H1 (cell line): ENCODE measurements at regions not wholly inside any gene's neighbourhood (a gene's known extent, or its start where the extent isn't known, plus 50 kb on each side); places are given as distances from the start of the nearest gene placed in this dataset.

Experiments used
- CHD7 ChIP-seq: fragments of 300-600 bp; sonication (generic); IDR thresholded peaks from 2 replicates; pipeline ENCODE4 v1.7.1; 2012; ENCODE audit warnings: low read length, moderate library complexity, mild to moderate bottlenecking, inconsistent platforms; ENCODE audit not compliant: insufficient replicate concordance
- KDM1A ChIP-seq: fragments of 200-600, 300-600 bp; sonication (generic); IDR thresholded peaks from 2 replicates; pipeline ENCODE4 v1.7.1; 2016; ENCODE audit warnings: mild to moderate bottlenecking, low read length, borderline replicate concordance
- NANOG ChIP-seq: IDR thresholded peaks from 2 replicates; pipeline ENCODE4 v1.6.1; 2011; ENCODE audit warnings: low read length, low read depth, mild to moderate bottlenecking, inconsistent platforms; ENCODE audit not compliant: insufficient read depth, poor library complexity, severe bottlenecking
- NRF1 ChIP-seq: IDR thresholded peaks from 2 replicates; pipeline ENCODE4 v1.6.1; 2011; ENCODE audit warnings: mild to moderate bottlenecking, low read depth, low read length, improper control_type of control experiment
- RAD21 ChIP-seq, 2 experiments: IDR thresholded peaks in 1 of 2; conservative IDR thresholded peaks in 1 of 2; 2 replicates each; pipeline ENCODE4 v1.6.1; 2011; ENCODE audit warnings: low read depth in 2 of 2, low read length in 2 of 2, improper control_type of control experiment in 1 of 2, inconsistent platforms in 1 of 2, mild to moderate bottlenecking in 1 of 2, moderate library complexity in 1 of 2
- TAF7 ChIP-seq: optimal IDR thresholded peaks from 2 replicates; pipeline ENCODE3; 2011; ENCODE audit warnings: low read depth, mild to moderate bottlenecking, inconsistent platforms, low read length, moderate library complexity, borderline replicate concordance
- YY1 ChIP-seq: IDR thresholded peaks from 2 replicates; pipeline ENCODE4 v1.6.1; 2011; ENCODE audit warnings: low read depth, mild to moderate bottlenecking, low read length

DNA sequence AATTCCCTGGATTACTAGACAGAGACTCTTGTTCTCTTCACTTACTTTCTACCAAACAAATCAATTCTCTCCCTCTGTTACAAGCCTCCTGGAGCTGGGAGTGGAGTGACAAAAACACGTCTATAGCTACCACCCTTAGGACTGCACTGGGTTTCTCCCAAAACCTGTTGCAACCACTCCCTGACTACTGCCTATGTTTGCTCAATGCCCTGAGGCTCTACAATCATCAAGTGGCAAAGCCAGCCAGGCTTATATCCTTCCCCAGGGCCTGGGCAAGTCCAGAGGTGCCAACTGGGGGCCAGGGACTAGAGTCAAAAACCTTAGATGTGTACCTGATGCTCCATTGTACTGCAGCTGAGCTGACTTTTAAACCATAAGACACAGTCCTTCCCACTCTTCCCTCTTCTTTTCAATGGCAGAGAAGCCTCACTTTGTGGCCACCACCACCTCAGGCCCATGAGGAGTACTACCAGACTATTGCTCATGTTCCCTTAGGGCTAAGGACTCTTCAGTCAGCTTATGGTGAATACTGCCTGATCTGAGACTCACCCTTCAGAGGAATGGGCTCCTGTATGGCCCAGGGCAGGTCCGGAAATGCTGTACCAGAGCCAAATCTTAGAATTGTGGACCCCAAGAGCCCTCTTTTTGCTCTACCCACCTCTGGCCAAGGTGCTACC, 125.4 kb upstream of the PLCL2 start (continued):
- TF ChIP-seq CHD7 (no peak), TAF7 (no peak), YY1 (no peak), NRF1 (no peak), NANOG (no peak), KDM1A (no peak), RAD21 (IDR thresholded peaks at IDR 0.05 in 1 of 2, conservative IDR thresholded peaks at IDR 0.05 in 1 of 2; ENCODE audit: low read depth in 2 of 2, low read length in 2 of 2) (no peak)
